ENCODE measurements at regions not wholly inside any gene's neighbourhood (a gene's known extent, or its start where the extent isn't known, plus 50 kb on each side); places are given as distances from the start of the nearest gene placed in this dataset.

DNA sequence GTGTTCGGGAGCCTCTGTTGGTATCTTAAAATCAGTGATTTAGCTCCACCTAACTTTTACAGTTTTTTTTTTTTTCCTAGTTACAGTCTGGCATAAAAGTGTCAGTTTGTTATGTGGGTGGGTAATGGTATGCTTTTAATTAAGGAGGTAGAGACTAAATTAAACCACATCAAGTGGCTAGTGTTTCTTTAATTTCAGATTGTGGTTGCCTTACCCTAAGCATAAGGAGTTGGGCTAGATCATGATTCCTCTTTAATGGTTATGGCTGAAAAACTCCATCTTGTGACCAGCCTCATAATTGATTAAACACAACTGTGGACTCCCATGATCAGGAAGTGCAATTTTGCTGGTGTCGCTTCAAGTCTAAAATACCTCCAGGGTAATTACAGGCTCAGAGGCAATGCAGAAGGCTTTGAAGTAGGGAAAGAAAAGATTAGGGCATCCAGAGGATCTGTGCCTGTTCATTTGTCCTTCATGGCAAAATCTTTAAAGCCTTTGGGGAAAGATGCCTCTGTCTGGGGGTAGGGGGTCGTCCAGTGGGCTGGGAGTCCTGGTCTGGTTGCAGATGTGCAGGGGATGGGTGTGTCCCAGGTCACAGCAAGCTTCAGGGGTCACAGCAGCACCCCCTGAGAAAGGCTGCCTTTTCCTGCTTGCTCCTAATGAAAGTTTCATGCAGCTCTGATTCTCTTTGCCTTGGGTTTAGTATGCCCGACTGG, 579.2 kb downstream of the BCL11A start:
- Histone ChIP-seq H3K4me1 (peaks cover 5% of the 10 kb centered on the region), H3K36me3 (no peaks in the 10 kb centered on the region), H3K27ac (no peak overlapping the region), H3K27me3 (no peaks in the 10 kb centered on the region), H3K9me3 (no peaks in the 10 kb centered on the region), H3K4me3 (no peak overlapping the region)
- no peak for DNase-seq (ENCODE audit: low spot score in 2 of 2)
- 48% methylated on average over 4 of the region's 4 CpGs for WGBS
- TF ChIP-seq POLR2A (IDR thresholded peaks at IDR 0.05): no peak

DNA sequence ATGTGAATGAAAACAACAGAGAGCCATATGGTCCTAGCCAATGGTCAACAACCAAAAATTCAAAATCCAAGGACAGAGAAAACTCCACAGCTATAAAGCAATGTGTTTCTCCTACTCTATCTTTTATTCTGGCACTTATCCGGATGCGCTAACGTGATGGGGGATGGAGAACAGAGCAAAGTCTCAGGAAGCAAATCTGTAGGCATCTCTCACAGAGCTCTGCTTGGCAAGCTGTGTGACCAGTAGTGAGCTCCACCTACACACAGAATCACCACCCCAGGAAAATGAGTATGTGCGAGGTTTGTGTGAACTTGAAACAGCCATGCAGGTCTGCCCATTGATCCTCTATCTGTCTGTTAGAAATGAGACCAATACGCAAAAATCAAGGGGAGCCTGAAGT, 584.3 kb downstream of the BCL11A start:
- Histone ChIP-seq H3K27me3 (no peaks in the 10 kb centered on the region), H3K36me3 (no peaks in the 10 kb centered on the region), H3K4me1 (peaks cover 2% of the 10 kb centered on the region), H3K27ac (no peak overlapping the region), H3K9me3 (no peaks in the 10 kb centered on the region), H3K4me3 (no peak overlapping the region)
- DNase-seq (ENCODE audit: low spot score in 2 of 2): no peak
- 94% methylated on average over 5 of the region's 5 CpGs for WGBS
- no peak for TF ChIP-seq CTCF (IDR thresholded peaks at IDR 0.05)
- no peak for TF ChIP-seq EP300 (IDR thresholded peaks at IDR 0.05)
- TF ChIP-seq POLR2A (IDR thresholded peaks at IDR 0.05): no peak
- no peak for TF ChIP-seq POLR2AphosphoS5 (IDR thresholded peaks at IDR 0.05)

- H3K36me3 ChIP-seq: no peaks in the 10 kb centered on the region
- TF ChIP-seq POLR2AphosphoS5 (IDR thresholded peaks at IDR 0.05) (no peak), EP300 (IDR thresholded peaks at IDR 0.05) (no peak), POLR2A (IDR thresholded peaks at IDR 0.05) (no peak), CTCF (IDR thresholded peaks at IDR 0.05) (no peak)
- 36% methylated on average over 1 of the region's 1 CpG for WGBS
- H3K9me3 ChIP-seq: no peaks in the 10 kb centered on the region
- no peaks in the 10 kb centered on the region for H3K4me1 ChIP-seq
- H3K4me3 ChIP-seq: no peak overlapping the region
- DNase-seq (ENCODE audit: low spot score in 2 of 2): no peak
- no peak overlapping the region for H3K27ac ChIP-seq
- H3K27me3 ChIP-seq: no peaks in the 10 kb centered on the region
These were observed 585.0 kb downstream of the BCL11A start for GRCh38 chr2:59968441-59968840.

DNA sequence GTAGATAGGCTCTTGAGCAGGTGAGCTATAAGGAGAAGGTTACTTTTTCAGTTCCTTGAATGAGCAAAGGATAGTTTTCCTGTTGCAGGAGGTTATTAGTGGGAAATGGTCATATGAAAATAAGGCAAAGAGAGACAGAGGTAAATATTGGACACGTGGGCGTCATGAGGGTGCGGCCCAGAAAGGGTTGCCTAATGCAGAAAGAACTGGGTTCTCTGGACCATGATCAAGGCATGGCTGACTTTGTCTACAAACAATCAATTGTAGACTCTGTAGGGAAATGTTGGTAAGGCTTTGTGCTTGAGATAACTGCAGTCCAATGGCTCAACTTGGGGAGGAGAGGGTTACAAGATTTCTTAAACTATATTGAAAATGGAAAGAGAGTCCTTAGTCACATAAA, 585.8 kb downstream of the BCL11A start:
- 88% methylated on average over 3 of the region's 3 CpGs for whole genome bisulfite sequencing
- Histone ChIP-seq H3K27ac (no peak overlapping the region), H3K27me3 (no peaks in the 10 kb centered on the region), H3K4me3 (no peak overlapping the region), H3K9me3 (no peaks in the 10 kb centered on the region), H3K36me3 (no peaks in the 10 kb centered on the region), H3K4me1 (no peaks in the 10 kb centered on the region)
- TF ChIP-seq POLR2AphosphoS5 (IDR thresholded peaks at IDR 0.05): no peak
- no peak for TF ChIP-seq EP300 (IDR thresholded peaks at IDR 0.05)
- no peak for TF ChIP-seq CTCF (IDR thresholded peaks at IDR 0.05)
- TF ChIP-seq POLR2A (IDR thresholded peaks at IDR 0.05): no peak
- DNase-seq (ENCODE audit: low spot score in 2 of 2): no peak

- H3K9me3 ChIP-seq: no peaks in the 10 kb centered on the region
- H3K27ac ChIP-seq: no peak overlapping the region
- TF ChIP-seq POLR2A (IDR thresholded peaks at IDR 0.05) (no peak), EP300 (IDR thresholded peaks at IDR 0.05) (no peak), POLR2AphosphoS5 (IDR thresholded peaks at IDR 0.05) (no peak), CTCF (IDR thresholded peaks at IDR 0.05) (no peak)
- no peak overlapping the region for H3K4me3 ChIP-seq
- no peaks in the 10 kb centered on the region for H3K36me3 ChIP-seq
- no peaks in the 10 kb centered on the region for H3K4me1 ChIP-seq
- no peaks in the 10 kb centered on the region for H3K27me3 ChIP-seq
- no peak for DNase-seq (ENCODE audit: low spot score in 2 of 2)
These were observed 590.3 kb downstream of the BCL11A start for GRCh38 chr2:59963157-59963556.

DNA sequence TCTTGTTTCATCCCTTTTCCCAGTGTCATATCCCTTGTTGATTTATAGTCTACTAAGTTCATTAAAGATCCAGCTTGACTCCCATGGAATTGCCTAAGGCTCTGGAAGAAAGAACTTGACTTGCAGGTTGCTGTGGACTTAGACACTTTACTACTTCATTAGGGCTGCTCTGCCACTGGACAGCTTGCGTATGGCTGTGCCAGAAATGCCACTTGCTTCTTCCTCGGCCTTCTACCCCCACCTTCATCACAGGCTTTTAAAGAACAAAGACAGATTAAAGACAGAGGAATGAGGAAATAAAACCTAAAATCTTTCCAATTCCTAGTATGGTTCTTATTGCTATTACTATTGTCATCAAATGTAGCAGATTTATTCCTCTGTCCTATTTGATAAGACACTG, 591.7 kb downstream of the BCL11A start:
- H3K4me1 ChIP-seq: no peaks in the 10 kb centered on the region
- TF ChIP-seq CTCF (IDR thresholded peaks at IDR 0.05): no peak
- TF ChIP-seq EP300 (IDR thresholded peaks at IDR 0.05): no peak
- TF ChIP-seq POLR2AphosphoS5 (IDR thresholded peaks at IDR 0.05): no peak
- TF ChIP-seq POLR2A (IDR thresholded peaks at IDR 0.05): no peak
- no peaks in the 10 kb centered on the region for H3K9me3 ChIP-seq
- no peak for DNase-seq (ENCODE audit: low spot score in 2 of 2)
- H3K27me3 ChIP-seq: no peaks in the 10 kb centered on the region
- no peaks in the 10 kb centered on the region for H3K36me3 ChIP-seq
- 37% methylated on average over 2 of the region's 2 CpGs for WGBS
- no peak overlapping the region for H3K27ac ChIP-seq
- no peak overlapping the region for H3K4me3 ChIP-seq
